G401.6 (cell line): ENCODE measurements at regions not wholly inside any gene's neighbourhood (a gene's known extent, or its start where the extent isn't known, plus 50 kb on each side); places are given as distances from the start of the nearest gene placed in this dataset.

Experiments
- FAIRE-seq: peaks from 2 replicates; lab custom pipeline; 2012; peaks lifted over from hg19 to GRCh38; lab: Jason Lieb, UNC

GRCh38 chr1:190540366-190540765 lies 62.7 kb upstream of the BRINP3 start:
- FAIRE-seq = no peak

GRCh38 chr1:190551638-190552037 lies 74.0 kb upstream of the BRINP3 start:
- FAIRE-seq = no peak

- FAIRE-seq = no peak
Observed at GRCh38 chr1:190560161-190560681, 82.6 kb upstream of the BRINP3 start.

GRCh38 chr1:190563230-190563629 lies 85.6 kb upstream of the BRINP3 start:
- no peak for FAIRE-seq

GRCh38 chr1:190564117-190564516 lies 86.5 kb upstream of the BRINP3 start:
- FAIRE-seq = no peak

GRCh38 chr1:190578017-190578416 lies 100.4 kb upstream of the BRINP3 start:
- FAIRE-seq = no peak

- FAIRE-seq = no peak
Observed at GRCh38 chr1:190578526-190578925, 100.9 kb upstream of the BRINP3 start.

- FAIRE-seq = no peak
Observed at GRCh38 chr1:190579552-190580193, 102.0 kb upstream of the BRINP3 start.

GRCh38 chr1:190583862-190584261 lies 106.2 kb upstream of the BRINP3 start:
- FAIRE-seq = peak; percentile 75

GRCh38 chr1:190588424-190588823 lies 110.8 kb upstream of the BRINP3 start:
- no peak for FAIRE-seq

GRCh38 chr1:190595438-190595837 lies 117.8 kb upstream of the BRINP3 start:
- FAIRE-seq = no peak

- FAIRE-seq = no peak
Observed at GRCh38 chr1:190597294-190597693, 119.6 kb upstream of the BRINP3 start.

- no peak for FAIRE-seq
Observed at GRCh38 chr1:190599670-190600069, 122.0 kb upstream of the BRINP3 start.

GRCh38 chr1:190602325-190602724 lies 124.7 kb upstream of the BRINP3 start:
- FAIRE-seq = no peak

GRCh38 chr1:190608282-190608681 lies 130.6 kb upstream of the BRINP3 start:
- no peak for FAIRE-seq

GRCh38 chr1:190615818-190616217 lies 138.2 kb upstream of the BRINP3 start:
- no peak for FAIRE-seq

GRCh38 chr1:190616235-190616634 lies 138.6 kb upstream of the BRINP3 start:
- FAIRE-seq = no peak

GRCh38 chr1:190619724-190620123 lies 142.1 kb upstream of the BRINP3 start:
- FAIRE-seq = no peak

GRCh38 chr1:190633488-190633887 lies 155.8 kb upstream of the BRINP3 start:
- FAIRE-seq = no peak

- no peak for FAIRE-seq
Observed at GRCh38 chr1:190634134-190634533, 156.5 kb upstream of the BRINP3 start.

GRCh38 chr1:190649553-190649952 lies 171.9 kb upstream of the BRINP3 start:
- no peak for FAIRE-seq

- no peak for FAIRE-seq
Observed at GRCh38 chr1:190658907-190659306, 181.2 kb upstream of the BRINP3 start.

GRCh38 chr1:190663962-190664361 lies 186.3 kb upstream of the BRINP3 start:
- no peak for FAIRE-seq

GRCh38 chr1:190665045-190665444 lies 187.4 kb upstream of the BRINP3 start:
- FAIRE-seq = no peak

GRCh38 chr1:190667914-190668313 lies 190.2 kb upstream of the BRINP3 start:
- no peak for FAIRE-seq
